SKM-1 (cell line): ENCODE measurements at regions not wholly inside any gene's neighbourhood (a gene's known extent, or its start where the extent isn't known, plus 50 kb on each side); places are given as distances from the start of the nearest gene placed in this dataset.

Experiments used
- DNase-seq: peaks from one replicate; lab custom pipeline; 2025; ENCODE audit not compliant: unreplicated experiment; lab: John Stamatoyannopoulos, UW

DNA sequence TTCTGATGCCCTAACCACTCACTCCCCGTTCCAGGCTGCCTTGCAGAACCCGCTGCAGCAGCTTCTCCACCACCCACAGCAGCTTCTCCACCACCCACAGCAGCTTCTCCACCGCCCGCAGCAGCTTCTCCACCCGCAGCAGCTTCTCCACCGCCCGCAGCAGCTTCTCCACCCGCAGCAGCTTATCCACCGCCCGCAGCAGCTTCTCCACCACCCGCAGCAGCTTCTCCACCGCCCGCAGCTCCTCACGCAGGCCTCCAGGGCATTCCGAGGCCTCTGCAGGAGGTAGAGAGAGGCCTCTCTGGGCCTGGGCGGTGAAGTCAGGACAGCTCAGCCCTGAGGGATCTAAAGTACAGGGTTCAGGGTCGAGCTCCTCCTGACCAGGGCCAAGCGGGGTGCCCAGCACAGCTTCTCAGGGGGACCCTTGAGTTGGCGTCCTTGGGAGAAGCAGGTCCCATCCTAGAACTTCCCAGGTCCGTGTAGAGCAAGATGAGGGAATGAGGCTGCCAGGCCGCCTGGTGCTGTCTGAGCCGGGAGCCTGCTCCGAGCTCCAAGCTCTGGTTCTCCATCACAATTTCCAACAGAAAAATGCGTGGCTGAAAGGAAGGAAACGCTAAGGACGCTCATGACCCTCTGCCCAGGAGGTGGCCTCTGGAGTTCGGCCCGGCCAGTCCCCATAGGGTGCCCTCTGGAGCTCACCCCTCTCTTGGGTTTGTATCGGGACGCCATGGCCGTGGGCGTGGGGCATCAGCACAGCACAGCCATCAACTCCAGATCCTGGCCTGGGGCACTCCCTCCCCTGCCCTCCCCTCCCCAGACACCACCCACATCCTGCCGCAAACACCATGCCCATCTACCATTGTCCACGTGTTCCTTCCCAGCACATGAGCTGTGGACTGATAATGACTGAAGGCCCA lies 528.6 kb downstream of the BRD1 start:
- no peak for DNase-seq

DNA sequence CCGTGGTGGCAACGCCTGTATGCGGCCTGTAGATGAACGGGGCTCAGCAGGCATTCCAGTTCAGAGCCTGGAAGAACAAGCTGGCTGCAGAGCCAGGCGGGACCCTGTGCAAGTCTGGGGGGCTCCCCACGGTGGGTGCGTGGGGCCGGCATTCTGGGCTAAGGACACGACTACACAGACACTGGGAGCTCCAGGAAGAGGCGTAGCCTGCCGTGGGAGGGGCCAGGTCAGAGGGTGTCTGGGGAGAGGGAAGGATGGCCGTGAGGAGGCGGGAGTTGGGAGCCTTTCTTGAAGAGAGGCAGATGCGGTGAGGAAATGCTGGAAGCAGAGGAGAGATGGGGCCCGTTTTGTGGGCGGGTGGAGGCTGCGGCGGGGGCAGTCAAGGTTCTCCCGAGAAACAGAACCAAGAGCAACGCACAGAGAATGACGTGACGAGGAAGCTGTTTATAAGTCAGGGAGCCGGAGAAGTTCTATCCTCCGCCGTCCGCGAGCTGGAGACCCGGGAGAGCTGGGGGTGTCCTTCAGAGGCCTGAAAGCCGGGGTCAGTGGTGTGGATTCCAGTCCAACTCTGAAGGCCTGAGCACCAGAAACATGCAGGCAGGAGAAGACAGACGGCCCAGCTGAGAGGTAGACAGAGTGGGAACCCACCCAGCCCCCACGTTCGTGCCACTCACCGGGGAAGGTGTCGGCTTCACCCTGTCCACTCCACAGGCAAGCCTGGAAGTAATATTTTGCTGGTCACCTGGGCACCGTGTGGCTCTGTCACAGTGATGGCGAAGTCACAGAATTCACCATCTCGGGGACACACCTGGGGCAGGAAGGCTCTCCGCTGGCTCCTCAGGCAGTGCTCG lies 529.6 kb downstream of the BRD1 start:
- no peak for DNase-seq

DNA sequence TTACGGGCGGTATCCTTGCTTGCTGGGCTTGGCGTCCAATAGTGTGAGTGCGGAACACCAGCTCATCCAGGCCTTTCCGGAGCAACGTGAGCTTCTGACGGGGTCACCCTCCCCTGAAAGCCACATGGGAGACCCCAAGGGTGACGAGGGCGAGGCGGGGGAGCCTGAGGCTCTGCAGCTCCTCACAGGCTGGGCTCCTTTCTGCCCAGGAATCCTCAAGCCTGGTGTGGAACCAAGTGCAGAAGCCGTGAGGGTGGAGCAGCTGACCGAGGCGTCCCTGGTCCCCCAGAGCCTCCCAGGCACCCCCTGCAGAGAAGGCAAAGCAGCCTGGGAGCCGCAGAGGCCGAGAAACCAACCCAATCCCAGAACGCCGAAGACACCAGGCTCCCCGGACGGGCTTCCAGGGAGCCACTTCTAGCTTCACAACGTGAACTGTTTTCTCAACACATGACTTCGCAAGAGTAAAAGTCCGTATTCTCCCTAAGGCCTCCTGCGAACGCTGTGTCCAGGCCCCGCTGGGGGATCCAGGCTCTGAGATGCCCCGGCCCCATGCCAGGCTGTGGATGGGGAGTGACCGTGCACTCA lies 530.3 kb downstream of the BRD1 start:
- no peak for DNase-seq

DNA sequence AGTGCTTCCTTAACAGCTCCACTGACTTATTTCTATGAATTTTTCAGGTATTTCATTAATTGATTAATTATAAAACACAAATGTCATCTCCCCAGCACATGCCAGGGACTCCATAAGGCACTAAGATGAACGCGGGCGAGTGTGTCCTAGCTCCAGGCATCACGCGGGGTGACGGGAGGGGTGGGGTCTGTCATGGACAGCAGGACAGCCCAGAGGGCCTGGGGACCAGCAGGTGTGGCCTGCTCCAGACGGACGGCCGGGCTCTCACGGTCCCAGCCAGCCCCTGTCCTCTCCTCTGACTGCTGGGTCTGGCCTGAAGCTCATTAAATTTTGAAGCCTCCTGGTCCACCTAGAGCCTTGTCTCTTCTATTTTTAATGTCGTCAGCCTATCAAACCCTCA lies 531.1 kb downstream of the BRD1 start:
- DNase-seq = no peak

DNA sequence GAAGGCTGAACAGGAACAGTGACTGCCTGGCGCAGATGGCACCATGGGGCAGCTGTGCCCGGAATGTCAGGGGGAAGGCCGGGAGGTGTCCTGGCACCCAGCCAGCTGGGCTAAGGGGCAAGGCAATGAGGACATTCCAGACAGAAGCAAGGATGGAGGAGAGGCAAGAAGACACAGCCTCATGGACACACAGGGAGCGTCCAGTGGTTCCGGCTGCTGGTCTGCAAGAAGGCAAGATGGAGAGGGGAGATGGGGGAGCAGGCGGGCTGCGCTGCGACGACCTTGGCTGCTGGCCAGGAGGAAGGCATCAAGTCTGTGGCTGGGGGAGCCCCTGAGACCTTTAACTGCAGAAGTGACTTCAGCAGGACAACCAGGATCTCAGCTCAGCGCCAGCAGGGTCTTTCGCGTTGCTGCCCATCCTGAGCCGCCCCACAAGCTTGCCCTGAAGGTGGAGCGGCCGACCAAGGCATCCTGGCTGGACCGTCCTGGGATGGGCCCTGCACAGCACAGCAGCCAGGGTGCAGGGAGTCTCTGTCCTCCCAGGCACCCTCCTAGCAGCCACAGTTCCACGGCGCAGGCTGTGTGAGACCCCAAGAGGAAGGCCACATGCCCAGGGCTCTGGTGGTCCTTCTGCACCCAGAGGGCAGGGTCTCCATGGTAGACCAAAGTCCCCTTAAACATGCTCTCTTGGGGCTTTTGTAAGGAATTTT lies 531.7 kb downstream of the BRD1 start:
- DNase-seq = no peak

DNA sequence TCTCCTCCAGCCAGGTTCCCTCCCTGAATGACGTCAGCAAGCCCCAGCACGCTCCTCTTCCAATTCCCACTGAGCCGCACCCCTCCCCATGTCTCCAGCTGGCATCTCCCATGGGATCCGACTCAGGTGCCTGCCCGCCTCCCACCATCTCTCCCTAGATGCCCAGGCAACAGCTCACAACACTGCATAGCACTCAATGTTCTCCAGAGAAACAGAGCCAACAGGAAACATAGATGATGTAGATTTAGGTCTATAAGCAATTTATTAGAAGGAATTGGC lies 532.3 kb downstream of the BRD1 start:
- no peak for DNase-seq

DNA sequence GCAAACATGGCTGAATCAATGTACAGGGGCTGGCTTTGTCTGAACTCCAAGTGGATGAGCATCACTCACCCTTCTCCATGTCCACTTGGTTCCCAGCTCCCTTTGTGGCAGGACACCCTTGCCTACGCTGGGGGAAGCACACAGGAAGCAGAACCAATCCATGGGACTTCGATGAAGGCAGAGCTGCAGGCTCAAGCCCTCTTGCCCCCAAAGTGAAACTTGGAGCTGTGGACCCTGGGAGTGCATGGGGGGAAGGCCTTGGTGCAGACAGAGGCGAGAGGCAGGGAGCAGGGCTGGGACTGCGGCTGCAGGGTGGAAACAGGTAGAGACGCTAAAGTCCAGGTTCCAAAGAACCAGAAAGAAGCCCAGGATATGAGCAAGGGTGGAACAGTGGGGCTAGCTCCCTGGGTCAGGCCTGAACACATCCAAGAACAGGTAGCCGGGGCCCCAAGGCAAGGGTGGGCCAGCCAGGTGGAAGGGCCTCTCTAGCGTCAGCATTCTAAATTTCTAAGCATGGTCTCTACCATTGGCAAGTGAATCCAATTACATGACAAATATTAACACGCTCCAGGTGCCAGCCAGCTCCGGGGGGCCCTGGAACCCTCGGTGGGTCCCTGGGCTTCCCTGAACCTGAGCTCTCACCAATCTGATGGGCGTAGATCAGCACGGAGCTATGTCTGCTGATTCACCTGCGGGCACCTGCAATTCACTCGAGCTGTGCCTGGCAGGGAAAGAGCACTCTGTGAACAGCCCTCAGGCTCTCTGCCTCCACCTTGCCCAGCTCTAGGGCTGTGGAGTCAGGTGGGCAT lies 532.8 kb downstream of the BRD1 start:
- DNase-seq = no peak

DNA sequence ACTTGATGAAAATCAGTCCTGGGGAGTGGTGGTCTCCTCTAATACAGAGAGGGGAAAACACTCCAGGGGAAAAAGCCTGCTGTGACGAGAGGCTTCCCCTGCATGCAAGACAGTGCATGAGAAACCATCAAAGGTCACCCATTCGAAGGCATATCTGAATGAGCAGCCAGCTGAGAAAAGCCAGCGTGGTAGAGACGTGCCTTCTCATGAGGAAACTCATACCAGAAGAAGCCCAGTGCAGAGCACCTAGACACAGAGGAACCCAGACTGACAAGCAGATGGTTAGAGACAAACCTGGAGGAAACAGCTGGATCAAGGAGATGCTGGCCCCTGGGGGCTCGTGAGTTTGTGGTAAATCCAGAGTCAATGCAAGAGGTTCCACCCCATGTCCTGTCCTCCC lies 534.8 kb downstream of the BRD1 start:
- DNase-seq = no peak

DNA sequence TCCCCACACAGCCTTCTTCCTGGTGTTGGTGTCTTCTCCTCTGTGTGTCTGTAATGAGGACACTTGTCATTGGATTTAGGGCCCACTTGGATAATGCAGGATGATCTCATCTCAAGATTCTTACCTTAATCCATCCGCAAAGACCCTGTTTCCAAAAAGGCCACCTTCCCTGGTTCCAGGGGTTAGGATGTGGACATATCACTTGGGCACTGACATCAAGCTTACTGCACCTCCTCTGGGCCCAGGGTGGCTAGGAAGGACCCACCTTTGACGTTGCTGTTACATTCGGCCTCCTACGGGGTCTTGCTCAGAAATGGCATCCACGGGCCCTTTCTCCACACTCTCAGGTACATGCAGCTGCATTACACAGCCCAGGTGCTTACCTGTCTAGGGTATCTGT lies 535.9 kb downstream of the BRD1 start:
- DNase-seq = no peak

DNA sequence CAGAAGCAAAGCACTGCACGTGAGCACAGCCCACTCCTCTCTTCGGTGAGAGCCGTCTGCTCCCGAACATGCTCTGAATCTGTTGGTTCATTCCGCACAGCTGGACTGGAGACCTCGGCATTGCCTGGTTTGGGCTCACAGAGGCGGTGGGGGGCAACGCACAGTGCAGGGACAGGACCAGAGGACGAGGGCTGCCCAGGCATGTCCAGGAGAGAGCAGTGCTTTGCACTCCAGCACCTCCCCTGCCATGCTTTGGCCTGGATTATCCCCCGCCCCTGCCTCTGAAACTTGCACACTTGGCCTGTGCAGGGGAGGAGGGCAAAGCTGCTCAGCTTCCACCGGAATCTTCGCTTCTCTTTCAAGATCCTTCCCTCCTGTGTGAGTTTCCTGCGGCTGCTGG lies 536.5 kb downstream of the BRD1 start:
- DNase-seq = no peak

DNA sequence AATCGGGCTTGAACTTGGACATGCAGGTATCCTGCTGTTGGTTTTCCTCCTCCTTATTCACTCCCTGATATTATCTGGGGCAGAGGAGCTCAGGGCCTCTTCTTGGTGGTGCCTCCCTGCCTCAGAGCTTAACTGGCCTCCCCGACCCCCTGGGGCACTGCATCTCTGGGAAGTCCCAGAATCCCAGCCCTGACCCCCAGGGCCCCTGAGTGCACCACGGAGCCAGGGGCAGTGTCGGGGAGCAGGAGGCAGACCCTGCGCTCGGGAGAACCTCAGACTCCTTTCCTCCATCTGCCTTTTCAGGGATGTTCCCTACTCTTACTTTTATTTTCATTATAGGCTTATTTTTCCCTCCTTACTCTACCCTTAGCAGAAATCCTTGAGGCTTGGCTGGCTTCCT lies 537.0 kb downstream of the BRD1 start:
- no peak for DNase-seq

DNA sequence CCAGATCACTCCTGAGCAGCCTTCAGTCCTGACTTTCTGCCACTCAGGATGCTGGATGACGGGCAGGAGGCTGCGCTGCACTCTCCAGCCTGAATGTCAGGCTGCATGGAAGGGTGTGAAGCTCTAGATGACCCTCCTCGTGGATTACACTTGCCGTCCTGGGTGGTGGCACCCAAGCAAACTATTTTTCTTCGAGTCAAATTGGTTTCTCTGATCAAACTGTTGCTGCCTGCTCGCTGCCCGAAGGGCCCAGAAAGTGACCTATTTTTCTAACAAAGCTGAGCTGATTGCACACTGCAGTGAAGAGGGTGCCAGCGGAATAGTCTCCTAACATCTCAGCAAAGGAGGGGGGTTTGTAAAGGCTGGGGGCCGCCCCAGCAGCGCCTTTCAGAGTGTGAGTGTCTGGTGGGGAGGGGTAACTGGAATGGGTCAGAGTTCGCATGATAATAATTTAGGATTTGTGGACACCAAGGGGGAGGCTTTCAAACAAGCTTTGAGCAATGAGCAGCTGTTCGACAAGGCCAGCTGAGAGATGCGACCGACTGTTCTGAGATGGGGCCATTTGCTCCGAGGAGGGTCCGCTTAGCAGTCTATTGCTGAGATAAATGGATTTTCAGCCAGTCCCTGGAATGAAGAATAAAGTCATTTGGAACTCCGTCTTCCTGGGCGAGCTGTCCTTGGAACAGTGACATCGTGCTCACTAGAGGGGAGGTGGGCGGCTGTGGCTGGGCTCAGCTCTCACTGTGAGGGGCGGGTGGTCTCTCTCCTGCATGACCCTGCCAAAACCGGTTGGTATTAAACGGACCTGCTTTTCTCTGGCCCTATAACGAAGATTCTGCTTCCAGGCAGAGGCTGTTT lies 537.6 kb downstream of the BRD1 start:
- DNase-seq = no peak

DNA sequence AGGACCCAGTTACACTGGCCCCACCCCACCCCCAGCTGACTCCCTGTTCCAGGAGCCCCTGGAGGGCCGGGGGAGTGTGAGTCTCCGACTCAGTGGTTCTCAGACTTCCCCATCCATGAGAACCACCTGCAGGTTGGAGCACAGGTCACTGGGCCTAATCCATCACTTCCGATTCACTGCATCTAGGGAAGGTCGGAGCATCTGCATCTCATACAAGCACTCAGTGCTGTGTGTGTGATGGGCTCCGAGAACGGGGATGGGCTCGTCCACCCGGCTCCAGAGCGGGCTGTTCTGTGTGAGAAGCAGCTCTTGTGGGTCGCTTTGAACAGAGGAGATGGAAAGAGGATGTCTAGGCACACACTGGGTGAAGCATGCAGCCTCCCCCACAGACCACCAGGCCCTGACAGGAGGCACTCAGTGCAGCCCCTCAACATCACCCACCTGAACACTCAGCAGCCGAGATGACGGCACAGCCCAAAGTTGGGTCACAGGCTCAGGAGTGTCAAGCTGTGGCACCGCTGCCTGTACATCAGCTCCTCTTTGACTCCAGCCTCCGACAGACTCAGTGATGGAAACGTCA lies 541.4 kb downstream of the BRD1 start:
- no peak for DNase-seq

DNA sequence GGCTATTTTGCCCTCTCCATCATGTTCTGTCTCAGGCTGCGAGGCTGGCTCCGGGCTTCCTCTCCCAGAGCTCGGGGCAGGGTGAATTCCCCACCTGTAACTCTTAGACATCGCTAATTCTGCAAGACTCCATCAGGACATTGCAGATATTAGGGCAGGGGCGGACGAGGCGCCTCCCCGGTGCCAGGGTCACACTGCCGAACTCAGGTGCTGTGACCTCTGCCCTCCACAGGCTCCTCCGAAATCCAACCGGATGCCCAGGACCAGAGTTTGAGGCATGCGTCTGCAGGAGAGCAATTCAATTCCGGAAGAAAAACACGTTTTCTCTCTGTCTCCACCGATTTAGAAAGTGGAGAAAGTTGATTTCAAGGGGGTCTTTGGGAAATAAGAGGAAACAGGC lies 542.7 kb downstream of the BRD1 start:
- DNase-seq = no peak

DNA sequence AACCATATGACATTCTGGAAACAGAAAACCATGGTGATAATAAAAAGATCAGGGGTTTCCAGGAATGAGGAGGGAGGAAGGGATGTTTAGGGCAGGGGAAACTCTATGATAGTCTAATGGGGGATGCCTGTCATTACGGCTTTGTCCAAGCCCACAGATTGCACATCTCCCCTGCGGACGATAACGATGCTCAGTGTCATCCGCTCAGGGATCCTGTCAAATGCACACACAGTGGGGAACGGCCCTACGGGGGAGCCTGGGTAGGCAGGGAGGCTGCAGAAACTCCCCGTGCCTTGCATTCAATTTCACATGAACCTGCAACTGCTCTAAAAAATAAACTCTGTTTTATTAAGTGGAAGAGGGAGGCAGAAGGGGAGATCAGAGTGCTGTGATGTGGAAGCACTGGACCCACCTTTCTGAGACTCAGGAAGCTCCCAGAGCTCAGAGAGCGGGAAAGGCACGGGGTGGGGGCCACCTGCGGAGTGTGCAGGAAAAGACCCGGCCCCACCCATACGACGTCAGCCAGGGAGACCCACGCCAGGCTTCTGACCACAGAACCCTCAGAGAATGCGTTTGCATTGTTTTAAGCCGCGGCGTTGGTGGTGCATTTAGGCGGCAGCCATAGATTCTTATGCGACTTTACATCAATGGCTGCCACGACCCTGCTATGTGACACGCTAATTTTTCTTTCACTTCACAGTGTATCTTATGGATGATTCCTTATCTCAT lies 543.5 kb downstream of the BRD1 start:
- DNase-seq = no peak

DNA sequence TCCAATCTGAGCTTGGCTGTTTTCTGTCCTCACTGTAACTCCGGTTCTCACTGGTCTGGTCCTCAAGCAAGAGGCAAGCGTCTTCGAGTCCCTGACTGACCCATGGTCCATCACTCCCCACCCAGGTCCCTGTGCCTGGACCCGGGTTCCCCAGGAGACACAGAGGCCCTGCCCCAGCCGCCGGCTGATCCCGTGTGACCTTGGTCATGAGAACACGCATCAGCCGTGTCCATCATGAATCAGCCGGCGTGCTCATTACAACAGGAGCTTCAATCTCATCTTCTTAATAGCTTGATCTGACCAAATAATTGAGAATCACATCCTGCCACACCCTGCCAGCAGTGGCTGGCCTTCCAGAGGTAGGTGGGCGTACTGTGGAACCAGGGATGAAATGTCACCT lies 545.1 kb downstream of the BRD1 start:
- DNase-seq = no peak

DNA sequence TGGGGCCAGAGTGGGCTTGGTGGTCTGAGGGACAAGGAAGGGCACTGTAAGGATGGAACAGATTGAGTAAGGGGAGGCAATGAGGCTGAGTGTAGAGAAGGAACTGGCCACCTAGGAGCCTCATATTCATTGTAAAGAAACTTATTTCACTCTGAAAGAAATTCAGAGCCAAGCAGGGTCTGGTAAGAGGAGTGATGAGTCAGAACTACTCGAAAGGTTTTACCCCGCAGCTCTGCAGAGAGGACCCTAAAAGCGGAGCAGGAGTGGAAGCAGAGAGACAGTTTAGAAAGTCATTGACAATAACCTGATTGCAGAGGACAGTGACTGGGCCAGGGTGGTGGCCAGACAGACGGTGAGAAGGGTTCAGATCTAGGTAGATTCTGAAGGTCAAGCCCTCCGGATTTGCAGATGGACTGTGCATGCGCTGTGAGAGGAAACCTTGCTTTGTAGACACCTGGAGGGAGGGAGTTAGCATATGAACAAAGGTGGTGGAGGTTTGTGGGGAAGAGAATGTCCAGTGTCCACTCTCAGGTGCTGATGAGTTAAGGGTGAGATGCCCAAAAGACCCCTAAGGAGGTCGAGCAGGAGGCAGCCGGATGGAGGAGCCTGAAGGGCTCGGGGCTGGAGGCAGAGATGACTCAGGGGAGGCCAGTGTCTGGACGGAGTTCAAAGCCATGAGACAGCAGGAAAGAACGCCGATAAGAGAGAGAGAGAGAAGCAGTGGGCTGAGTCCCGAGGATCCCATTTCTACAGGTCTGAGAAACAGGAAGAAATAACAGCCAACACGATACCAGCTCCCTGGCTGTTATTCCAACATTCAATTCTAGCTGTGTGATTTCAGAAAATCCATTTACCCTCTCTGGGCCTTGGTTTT lies 546.0 kb downstream of the BRD1 start:
- DNase-seq = no peak

DNA sequence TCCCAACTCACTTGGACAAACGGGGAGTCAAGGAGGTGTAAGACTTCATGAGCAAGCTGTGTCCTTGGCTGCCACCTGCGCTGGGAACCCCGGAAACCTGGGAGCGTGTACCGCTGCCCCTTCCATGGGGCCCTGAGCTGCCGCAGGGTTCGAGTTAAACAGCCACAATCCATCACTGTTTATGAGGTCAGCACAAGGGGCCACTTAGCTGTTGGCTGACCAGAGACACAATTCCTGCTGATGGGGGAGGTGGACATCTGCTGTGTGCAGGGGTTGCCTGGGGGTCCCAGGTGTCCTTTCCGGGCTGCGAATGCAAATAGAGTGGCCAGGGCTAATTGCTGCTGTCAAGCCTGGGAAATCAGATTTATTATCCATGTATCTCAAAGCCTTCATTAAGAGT lies 549.3 kb downstream of the BRD1 start:
- DNase-seq = no peak
